WTC11 (cell line): ENCODE measurements at regions not wholly inside any gene's neighbourhood (a gene's known extent, or its start where the extent isn't known, plus 50 kb on each side); places are given as distances from the start of the nearest gene placed in this dataset.
"Not testable (repeated sequence)": the region's sequence is repeated elsewhere in the genome, so short reads cannot be mapped to it uniquely, and the experiment has no call there.

Source experiments
- CTCF ChIP-seq: fragments of 200-600 bp; IDR thresholded peaks from 2 replicates; pipeline ENCODE4 v1.8.0; 2022; ENCODE audit warnings: antibody characterized with exemption
- FOXJ3 ChIP-seq: sonication (generic); formaldehyde crosslinking; IDR thresholded peaks from 2 replicates; pipeline ENCODE4 v1.9.0; 2021; ENCODE audit warnings: missing genetic modification reagents, mild to moderate bottlenecking, borderline replicate concordance
- HMGXB4 ChIP-seq: sonication (generic); formaldehyde crosslinking; IDR thresholded peaks from 2 replicates; pipeline ENCODE4 v1.8.1; 2023; ENCODE audit warnings: mild to moderate bottlenecking, moderate library complexity, missing genetic modification reagents
- JUN ChIP-seq: sonication (generic); formaldehyde crosslinking; IDR thresholded peaks from 2 replicates; pipeline ENCODE4 v1.8.0; 2023; ENCODE audit warnings: mild to moderate bottlenecking, missing genetic modification reagents
- USF1 ChIP-seq: sonication (generic); formaldehyde crosslinking; IDR thresholded peaks from 2 replicates; pipeline ENCODE4 v1.8.0; 2022; ENCODE audit warnings: mild to moderate bottlenecking, missing genetic modification reagents
- USF2 ChIP-seq: sonication (generic); formaldehyde crosslinking; IDR thresholded peaks from 2 replicates; pipeline ENCODE4 v1.8.1; 2023; ENCODE audit warnings: mild to moderate bottlenecking, missing genetic modification reagents, moderate library complexity
- ZNF317 ChIP-seq: sonication (generic); formaldehyde crosslinking; IDR thresholded peaks from 2 replicates; pipeline ENCODE4 v1.8.1; 2023; ENCODE audit warnings: low read depth, mild to moderate bottlenecking, moderate library complexity, missing genetic modification reagents, borderline replicate concordance

GRCh38 chr3:82110721-82111120 is 349.3 kb upstream of the GBE1 start:
- TF ChIP-seq HMGXB4; FOXJ3 (CRISPR knock-in tag); JUN (CRISPR knock-in tag); USF1 (CRISPR knock-in tag); ZNF317; USF2 (CRISPR knock-in tag); CTCF: not testable (repeated sequence)
